ENCODE measurements at regions not wholly inside any gene's neighbourhood (a gene's known extent, or its start where the extent isn't known, plus 50 kb on each side); places are given as distances from the start of the nearest gene placed in this dataset.

DNA sequence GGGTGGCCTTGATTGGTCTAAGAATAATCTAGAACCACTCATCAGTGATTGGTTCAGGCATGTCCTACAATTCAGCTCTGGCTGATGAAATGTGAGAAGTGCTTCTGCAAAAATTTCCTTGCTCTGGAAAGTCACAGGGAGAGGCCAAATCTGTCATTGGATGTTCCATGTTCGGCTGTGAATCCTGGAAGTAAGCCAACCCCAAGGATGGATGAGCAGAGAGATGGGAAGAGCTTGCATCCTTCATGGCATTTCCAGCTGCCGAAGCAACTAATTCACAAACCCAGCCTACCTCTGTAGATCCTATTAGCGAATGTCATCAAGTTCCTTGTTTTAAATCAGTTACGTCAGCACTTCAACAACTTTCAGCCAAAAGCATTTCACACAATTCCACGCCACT lies 187.2 kb upstream of the SOX4 start:
- TF ChIP-seq EZH2 (IDR thresholded peaks at IDR 0.05; ENCODE audit: insufficient read depth, low read length), result no peak
- TF ChIP-seq, protein P1, sequence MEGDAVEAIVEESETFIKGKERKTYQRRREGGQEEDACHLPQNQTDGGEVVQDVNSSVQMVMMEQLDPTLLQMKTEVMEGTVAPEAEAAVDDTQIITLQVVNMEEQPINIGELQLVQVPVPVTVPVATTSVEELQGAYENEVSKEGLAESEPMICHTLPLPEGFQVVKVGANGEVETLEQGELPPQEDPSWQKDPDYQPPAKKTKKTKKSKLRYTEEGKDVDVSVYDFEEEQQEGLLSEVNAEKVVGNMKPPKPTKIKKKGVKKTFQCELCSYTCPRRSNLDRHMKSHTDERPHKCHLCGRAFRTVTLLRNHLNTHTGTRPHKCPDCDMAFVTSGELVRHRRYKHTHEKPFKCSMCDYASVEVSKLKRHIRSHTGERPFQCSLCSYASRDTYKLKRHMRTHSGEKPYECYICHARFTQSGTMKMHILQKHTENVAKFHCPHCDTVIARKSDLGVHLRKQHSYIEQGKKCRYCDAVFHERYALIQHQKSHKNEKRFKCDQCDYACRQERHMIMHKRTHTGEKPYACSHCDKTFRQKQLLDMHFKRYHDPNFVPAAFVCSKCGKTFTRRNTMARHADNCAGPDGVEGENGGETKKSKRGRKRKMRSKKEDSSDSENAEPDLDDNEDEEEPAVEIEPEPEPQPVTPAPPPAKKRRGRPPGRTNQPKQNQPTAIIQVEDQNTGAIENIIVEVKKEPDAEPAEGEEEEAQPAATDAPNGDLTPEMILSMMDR (IDR thresholded peaks at IDR 0.05; ENCODE audit: insufficient read depth, low read depth, low read length), result no peak

Data from astrocyte (in vitro differentiated cells and primary cell).